Globus pallidus (tissue), 1 donor: ENCODE measurements at regions not wholly inside any gene's neighbourhood (a gene's known extent, or its start where the extent isn't known, plus 50 kb on each side); places are given as distances from the start of the nearest gene placed in this dataset.
"Not testable (repeated sequence)": the region's sequence is repeated elsewhere in the genome, so short reads cannot be mapped to it uniquely, and the experiment has no call there.

Source experiments
- DNase-seq: peaks from one replicate; pipeline ENCODE4 v3.0.0-alpha.2; 2015; ENCODE audit warnings: low spot score

GRCh38 chr3:156048483-156048882 is 71.9 kb upstream of the KCNAB1 start:
- not testable (repeated sequence) for DNase-seq

DNA sequence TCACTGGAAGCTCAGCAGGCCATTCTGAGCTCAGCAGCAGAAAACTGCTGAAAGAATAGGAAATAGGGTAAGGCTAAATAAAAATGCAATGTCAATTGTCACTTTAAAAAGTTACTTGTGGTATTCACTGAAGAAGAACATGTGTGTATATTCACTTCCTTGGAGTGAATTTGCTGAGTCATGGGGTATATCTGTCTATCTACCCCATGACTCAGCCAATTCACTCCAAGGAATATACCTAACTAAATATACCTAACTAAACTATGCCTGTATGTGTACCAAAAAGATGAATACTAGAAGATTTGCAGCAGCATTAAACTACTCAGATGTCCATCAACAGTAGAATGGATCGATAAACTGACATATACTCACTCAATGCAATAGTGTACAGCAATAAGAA is 69.5 kb upstream of the KCNAB1 start:
- no peak for DNase-seq

DNA sequence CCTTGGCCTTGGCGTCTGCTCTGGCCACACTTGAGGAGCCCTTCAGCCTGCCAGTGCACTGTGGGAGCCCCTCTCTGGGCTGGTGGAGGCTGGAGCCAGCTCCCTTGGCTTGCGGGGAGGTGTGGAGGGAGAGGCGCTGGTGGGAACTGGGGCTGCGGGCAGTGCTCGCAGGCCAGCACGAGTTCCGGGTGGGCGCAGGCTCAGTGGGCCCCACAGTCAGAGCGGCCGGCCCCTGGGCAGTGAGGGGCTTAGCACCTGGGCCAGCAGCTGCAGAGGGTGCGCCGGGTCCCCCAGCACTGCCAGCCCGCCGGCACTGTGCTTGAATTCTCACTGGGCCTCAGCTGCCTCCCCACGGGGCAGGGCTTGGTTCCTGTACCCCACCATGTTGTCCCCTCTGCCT is 68.7 kb upstream of the KCNAB1 start:
- no peak for DNase-seq

DNA sequence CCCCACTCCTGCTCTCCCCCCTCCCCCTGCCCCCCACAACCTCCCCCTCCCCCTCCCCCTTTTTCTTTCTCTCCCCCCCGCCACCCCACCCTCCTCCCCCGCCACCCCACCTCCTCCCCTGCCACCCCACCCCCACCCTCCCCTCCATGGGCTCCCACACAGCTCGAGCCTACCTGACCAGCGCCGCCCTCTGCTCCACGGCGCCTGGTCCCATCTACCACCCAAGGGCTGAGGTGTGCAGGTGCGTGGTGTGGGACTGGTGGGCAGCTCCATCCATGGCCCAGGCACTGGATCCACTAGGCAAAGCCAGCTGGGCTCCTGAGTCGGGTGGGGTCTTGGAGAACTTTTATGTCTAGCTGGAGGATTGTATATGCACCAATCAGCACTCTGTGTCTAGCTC is 68.3 kb upstream of the KCNAB1 start:
- no peak for DNase-seq

GRCh38 chr3:156059950-156060501 is 60.4 kb upstream of the KCNAB1 start:
- no peak for DNase-seq

DNA sequence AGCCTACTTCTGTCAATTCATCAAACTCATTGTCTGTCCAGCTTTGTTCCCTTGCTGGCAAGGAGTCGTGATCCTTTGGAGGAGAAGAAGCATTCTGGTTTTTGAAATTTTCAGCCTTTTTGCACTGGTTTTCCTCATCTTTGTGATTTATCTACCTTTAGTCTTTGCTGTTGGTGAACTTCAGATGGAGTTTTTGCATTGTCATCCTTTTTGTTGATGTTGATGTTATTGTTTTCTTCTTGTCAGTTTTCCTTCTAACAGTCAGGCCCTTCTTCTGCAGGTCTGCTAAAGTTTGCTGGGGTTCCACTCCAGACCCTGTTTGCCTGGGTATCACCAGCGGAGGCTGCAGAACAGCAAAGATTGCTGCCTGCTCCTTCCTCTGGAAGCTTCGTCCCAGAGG is 52.2 kb upstream of the KCNAB1 start:
- not testable (repeated sequence) for DNase-seq

DNA sequence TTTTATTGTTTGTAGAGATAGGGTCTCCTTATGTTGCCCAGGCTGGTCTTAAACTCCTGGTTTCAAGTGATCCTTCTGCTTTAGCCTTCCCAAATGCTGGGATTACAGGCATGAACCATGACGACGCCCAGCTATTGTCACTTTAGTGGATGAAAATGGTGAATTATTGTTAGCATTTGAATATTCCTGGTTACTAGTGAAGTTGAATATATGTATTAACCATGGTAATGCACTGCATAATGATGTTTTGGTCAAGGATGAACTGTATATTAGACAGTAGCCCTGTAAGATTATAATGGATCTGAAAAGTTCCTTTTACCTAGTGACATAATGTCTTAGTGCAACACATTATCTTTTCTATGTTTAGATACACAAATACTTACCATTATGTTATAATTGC is 50.4 kb upstream of the KCNAB1 start:
- DNase-seq = no peak
